D721Med (cell line): ENCODE measurements at regions not wholly inside any gene's neighbourhood (a gene's known extent, or its start where the extent isn't known, plus 50 kb on each side); places are given as distances from the start of the nearest gene placed in this dataset.
"Not testable (repeated sequence)": the region's sequence is repeated elsewhere in the genome, so short reads cannot be mapped to it uniquely, and the experiment has no call there.

Experiments used
- DNase-seq: peaks from one replicate; pipeline ENCODE4 v3.0.0; 2011; ENCODE audit warnings: low spot score; ENCODE audit not compliant: insufficient read length
- FAIRE-seq: peaks from 2 replicates; lab custom pipeline; 2011; peaks lifted over from hg19 to GRCh38; lab: Jason Lieb, UNC
- TF ChIP-seq, protein P1 (sequence below): IDR thresholded peaks from 2 replicates; pipeline ENCODE4 v1.5.1; 2012; ENCODE audit warnings: mild to moderate bottlenecking, control low read depth; ENCODE audit not compliant: insufficient read depth; ENCODE audit errors: missing control alignments

DNA sequence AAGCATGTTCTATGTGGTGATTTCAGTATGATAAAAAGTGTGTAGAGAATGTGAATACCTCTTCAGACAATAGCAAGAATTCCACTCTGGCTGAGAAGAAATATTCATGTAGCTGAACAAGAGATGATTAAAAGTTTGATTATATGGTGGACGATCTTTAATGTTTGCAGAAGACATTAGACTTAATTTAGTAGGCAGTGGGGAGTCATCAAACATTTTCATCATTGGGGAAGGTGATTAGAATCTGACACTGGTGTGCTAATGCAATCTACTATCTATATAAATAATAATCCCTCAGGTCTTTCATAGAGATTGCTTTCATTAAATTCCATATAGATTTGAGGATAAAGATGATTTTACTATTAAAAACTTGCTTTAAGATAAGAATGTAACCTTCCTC lies 761.0 kb downstream of the SOCS6 start:
- TF ChIP-seq, protein P1, sequence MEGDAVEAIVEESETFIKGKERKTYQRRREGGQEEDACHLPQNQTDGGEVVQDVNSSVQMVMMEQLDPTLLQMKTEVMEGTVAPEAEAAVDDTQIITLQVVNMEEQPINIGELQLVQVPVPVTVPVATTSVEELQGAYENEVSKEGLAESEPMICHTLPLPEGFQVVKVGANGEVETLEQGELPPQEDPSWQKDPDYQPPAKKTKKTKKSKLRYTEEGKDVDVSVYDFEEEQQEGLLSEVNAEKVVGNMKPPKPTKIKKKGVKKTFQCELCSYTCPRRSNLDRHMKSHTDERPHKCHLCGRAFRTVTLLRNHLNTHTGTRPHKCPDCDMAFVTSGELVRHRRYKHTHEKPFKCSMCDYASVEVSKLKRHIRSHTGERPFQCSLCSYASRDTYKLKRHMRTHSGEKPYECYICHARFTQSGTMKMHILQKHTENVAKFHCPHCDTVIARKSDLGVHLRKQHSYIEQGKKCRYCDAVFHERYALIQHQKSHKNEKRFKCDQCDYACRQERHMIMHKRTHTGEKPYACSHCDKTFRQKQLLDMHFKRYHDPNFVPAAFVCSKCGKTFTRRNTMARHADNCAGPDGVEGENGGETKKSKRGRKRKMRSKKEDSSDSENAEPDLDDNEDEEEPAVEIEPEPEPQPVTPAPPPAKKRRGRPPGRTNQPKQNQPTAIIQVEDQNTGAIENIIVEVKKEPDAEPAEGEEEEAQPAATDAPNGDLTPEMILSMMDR: no peak
- DNase-seq (no peak), FAIRE-seq (peak; percentile 60)

DNA sequence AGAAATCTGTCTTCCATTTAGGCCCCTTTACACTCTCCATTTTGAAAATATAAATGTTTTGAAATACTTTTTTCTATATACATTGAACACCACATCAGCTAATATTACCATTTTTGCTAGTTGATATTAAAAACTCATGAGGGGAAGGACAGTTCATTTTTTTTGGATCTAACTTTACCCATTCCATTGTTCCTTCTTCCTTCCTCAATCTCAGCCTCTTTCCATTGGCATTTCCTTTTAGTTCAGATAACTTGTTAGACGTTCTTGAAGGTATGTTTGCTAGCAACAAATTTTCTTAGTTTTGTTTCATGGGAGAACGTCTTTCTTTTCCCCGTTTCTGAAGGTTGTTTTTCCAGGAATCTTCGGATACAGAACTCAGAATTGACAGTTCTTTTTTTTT lies 759.0 kb downstream of the SOCS6 start:
- DNase-seq (no peak), FAIRE-seq (peak; percentile 71)
- TF ChIP-seq, protein P1: no peak

DNA sequence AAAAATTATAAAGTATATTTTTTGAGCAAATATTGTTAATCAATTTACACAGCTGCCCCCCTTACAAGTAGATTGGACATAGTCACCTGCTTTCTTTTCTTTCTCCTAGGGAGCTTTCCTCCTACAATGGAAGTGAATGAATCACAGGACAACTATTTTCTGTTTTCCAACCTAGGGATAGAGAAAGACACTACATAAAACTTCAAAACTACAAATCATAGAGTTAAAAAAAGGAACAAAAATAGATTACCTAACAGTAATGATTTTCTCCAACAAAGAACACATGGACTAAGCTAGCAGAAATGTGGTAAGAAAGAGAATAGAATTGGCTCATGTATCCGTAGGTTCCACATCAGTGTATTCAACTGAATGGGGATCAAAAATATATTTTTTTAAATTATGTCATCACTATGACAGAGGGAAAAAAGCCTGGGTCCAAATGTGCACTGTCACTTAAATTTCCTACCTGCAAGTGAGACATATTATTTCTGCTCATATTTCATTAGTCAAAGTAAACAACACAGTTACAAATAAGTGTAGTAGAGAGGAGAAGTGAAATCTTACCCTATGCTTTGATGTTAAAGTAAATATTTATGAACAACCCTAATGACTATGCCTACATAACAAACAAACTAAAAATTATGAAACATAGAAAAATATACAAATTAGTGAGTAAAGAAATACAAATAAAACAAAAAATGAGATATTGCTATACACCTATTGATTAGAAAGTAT lies 756.7 kb downstream of the SOCS6 start:
- FAIRE-seq: peak; percentile 56
- TF ChIP-seq, protein P1: no peak
- no peak for DNase-seq

DNA sequence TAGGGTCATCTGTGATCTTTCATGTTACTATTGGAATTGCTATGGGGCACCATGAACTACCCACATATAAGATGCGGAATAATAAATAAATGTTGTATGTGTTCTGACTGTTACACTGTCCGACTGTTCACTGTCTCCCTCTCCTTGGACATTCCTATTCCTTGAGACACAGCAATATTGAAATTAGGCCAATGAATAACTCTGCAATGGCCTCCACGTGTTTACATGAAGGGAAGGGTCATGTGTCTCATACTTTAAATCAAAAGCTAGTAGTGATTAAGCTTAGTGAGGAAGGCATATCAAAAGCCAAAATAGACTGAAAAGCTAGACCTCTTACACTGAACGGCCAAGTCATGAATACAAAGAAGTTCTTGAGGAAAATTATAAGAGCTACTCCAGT lies 751.3 kb downstream of the SOCS6 start:
- TF ChIP-seq, protein P1: no peak
- FAIRE-seq (no peak), DNase-seq (no peak)

DNA sequence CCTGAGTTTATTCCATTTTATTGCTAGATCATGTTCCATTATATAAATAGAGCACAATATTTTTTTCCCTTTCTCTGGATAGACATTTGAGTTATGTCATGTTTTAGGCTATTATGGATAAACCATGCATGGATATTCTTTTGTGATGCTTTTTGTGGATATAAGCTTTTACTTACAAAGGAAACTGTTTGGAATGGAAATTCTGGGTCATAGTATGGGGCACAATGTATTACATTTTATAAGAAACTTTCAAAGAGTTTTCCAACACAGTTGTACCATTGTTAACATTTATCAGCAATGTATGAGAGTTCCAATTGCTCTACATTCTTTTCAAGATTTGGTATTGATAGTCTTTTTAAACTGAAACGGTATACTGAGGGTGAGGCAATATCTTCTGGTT lies 749.4 kb downstream of the SOCS6 start:
- peak; percentile 95 for FAIRE-seq
- TF ChIP-seq, protein P1: no peak
- no peak for DNase-seq

GRCh38 chr18:71036783-71037182 lies 747.9 kb downstream of the SOCS6 start:
- FAIRE-seq (no peak), DNase-seq (no peak)
- TF ChIP-seq, protein P1: no peak

DNA sequence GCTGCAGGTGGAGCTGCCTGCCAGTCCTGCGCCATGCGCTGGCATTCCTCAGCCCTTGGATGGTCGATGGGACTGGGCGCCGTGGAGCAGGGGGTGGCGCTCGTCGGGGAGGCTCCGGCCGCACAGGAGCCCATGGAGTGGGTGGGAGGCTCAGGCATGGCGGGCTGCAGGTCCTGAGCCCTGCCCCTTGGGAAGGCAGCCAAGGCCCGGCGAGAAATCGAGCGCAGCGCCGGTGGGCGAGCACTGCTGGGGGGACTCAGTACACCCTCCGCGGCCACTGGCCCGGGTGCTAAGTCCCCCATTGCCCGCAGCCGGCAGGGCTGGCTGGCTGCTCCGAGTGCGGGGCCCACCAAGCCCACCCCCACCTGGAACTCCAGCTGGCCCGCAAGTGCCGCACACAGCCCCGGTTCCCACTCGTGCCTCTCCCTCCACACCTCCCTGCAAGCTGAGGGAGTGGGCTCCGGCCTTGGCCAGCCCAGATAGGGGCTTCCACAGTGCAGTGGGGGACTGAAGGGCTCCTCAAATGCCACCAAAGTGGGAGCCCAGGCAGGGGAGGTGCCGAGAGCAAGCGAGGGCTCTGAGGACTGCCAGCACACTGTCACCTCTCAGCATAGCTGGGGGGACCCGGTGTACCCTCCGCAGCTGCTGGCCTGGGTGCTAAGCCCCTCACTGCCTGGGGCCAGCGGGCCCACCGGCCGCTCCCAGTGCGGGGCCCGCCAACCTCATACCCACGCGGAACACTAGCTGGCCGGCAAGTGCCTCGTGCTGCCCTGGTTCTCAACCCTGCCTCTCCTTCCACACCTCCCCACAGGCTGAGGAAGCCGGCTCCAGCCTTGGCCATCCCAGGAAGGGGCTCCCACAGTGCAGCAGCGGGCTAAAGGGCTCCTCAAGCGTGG lies 742.7 kb downstream of the SOCS6 start:
- DNase-seq, FAIRE-seq: not testable (repeated sequence)

DNA sequence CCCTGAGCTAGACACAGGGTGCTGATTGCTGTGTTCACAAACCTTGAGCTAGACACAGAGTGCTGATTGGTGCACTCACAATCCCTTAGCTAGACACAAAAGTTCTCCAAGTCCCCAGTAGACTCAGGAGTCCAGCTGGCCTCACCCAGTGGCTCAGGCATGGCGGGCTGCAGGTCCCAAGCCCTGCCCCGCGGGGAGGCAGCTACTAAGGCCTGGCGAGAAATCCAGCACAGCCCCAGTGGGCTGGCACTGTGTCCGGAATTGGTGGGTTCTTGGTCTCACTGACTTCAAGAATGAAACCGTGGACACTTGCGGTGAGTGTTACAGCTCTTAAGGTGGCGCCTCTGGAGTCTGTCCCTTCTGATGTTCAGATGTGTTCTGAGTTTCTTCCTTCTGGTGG lies 741.2 kb downstream of the SOCS6 start:
- not testable (repeated sequence) for FAIRE-seq, DNase-seq
